Stomach (tissue), 8 donors: ENCODE measurements at regions not wholly inside any gene's neighbourhood (a gene's known extent, or its start where the extent isn't known, plus 50 kb on each side); places are given as distances from the start of the nearest gene placed in this dataset.

ENCODE experiments used
- DNase-seq, 2 donors: peaks; one replicate each; pipeline versions ENCODE4 v3.0.0 to v3.0.0-alpha.2; 2013 to 2019
- H3K27ac ChIP-seq, 5 donors: fragments of 200-600 bp in 4 of 5; sonication (generic) in 4 of 5; one replicate each; pipeline ENCODE4 v1.5.1; 2013 to 2019; ENCODE audit warnings: mild to moderate bottlenecking in 1 of 5, moderate library complexity in 1 of 5
- H3K27me3 ChIP-seq, 3 donors: fragments of 200-600 bp; sonication (generic); one replicate each; pipeline ENCODE4 v1.5.1; 2017 to 2019; ENCODE audit warnings: mixed run types in 1 of 3
- H3K36me3 ChIP-seq, 4 donors: fragments of 200-600 bp; sonication (generic); 1 replicate in 3 of 4; 2 replicates in 1 of 4; pipeline ENCODE4 v1.5.1; 2016 to 2019
- H3K4me1 ChIP-seq, 4 donors: fragments of 200-600 bp; sonication (generic); one replicate each; pipeline ENCODE4 v1.5.1; 2016 to 2019
- H3K4me3 ChIP-seq, 4 donors: fragments of 200-600 bp; sonication (generic) in 3 of 4; one replicate each; pipeline ENCODE4 v1.5.1; 2016 to 2019; ENCODE audit warnings: mild to moderate bottlenecking in 1 of 4
- H3K9me3 ChIP-seq, 4 donors: fragments of 200-600 bp; sonication (generic); one replicate each; pipeline ENCODE4 v1.5.1; 2016 to 2019
- CTCF ChIP-seq, 7 experiments: fragments of 450-650 bp in 4 of 7; fragments of 200-600 bp in 3 of 7; sonication (generic) in 3 of 7; IDR thresholded peaks; one replicate each; pipeline ENCODE4 v1.5.1; 2016 to 2019; ENCODE audit warnings: antibody characterized with exemption in 7 of 7, control low read depth in 2 of 7, mild to moderate bottlenecking in 1 of 7
- EP300 ChIP-seq: sonication (generic); formaldehyde crosslinking; IDR thresholded peaks from one replicate; pipeline ENCODE4 v1.6.1; 2017; ENCODE audit warnings: antibody characterized with exemption
- POLR2A ChIP-seq, 4 donors: fragments of 450-650 bp; IDR thresholded peaks; one replicate each; pipeline ENCODE4 v1.6.1; 2016; ENCODE audit warnings: antibody characterized with exemption in 4 of 4, control low read depth in 2 of 4, mild to moderate bottlenecking in 1 of 4, moderate library complexity in 1 of 4
- POLR2AphosphoS5 ChIP-seq, 3 donors: sonication (generic); formaldehyde crosslinking; IDR thresholded peaks; one replicate each; pipeline ENCODE4 v1.6.1; 2016; ENCODE audit warnings: antibody characterized with exemption in 3 of 3
- WGBS, 5 donors: extraction: QIAGEN DNeasy Blood & Tissue Kit in 3 of 5; methylation state at CpG; one replicate each; pipeline versions ENCODE4 v1.1.5 to v1.1.7; 2013 to 2018; 5-methylcytosine and 5-hydroxymethylcytosine counted together
- intact Hi-C: fragments of 100-400 bp; cut with DNase I; formaldehyde crosslinking; loops from one replicate; pipeline ENCODE4 v1.15.1; 2023; ENCODE audit warnings: low total_unique reads
- donor health status: healthy with polysubstance abuse.
- donor health status: Bipolar disorder and iron deficiency.
- donor health status: healthy.

- no peaks in the 10 kb centered on the region for H3K4me1 ChIP-seq
- H3K9me3 ChIP-seq, result no peaks in the 10 kb centered on the region
- H3K27ac ChIP-seq, result no peak overlapping the region
- H3K27me3 ChIP-seq, result no peaks in the 10 kb centered on the region
- H3K36me3 ChIP-seq, result no peaks in the 10 kb centered on the region
- TF ChIP-seq EP300 (no peak), POLR2A (IDR thresholded peaks at IDR 0.05) (no peak), CTCF (IDR thresholded peaks at IDR 0.05) (no peak), POLR2AphosphoS5 (IDR thresholded peaks at IDR 0.05) (no peak)
- H3K4me3 ChIP-seq, result no peak overlapping the region
- DNase-seq, result no peak
- intact Hi-C loops, result no loop called here
Measured at GRCh38 chrX:13256603-13257002, 63.2 kb downstream of the ATXN3L start.

DNA sequence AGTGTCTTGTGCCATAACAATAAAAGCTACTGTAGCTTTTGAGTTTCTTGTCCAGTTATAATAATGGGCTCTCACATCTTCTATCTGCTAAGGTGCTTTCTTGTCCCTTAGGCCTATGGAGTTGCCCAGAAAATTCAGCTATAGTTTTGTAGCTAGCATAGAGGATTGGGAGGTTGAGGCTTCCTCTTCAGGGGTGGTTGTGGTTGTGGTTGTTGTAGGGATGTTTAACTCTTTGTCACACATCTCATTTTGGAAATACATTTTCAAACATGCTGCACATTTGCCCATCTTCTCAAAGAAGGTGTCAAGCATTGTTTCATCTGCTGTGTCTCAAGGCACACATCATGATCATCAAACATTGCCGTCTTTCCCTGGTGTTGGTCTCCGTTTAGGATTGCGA, 65.0 kb downstream of the ATXN3L start:
- intact Hi-C loops, result no loop called here
- H3K4me3 ChIP-seq, result no peak overlapping the region
- H3K27ac ChIP-seq, result no peak overlapping the region
- WGBS, 5 donors, result 91 to 99% (median 96%) methylated on average over 3 of the region's 3 CpGs
- no peaks in the 10 kb centered on the region for H3K27me3 ChIP-seq
- no peaks in the 10 kb centered on the region for H3K36me3 ChIP-seq
- TF ChIP-seq POLR2AphosphoS5 (IDR thresholded peaks at IDR 0.05) (no peak), CTCF (IDR thresholded peaks at IDR 0.05) (no peak), POLR2A (IDR thresholded peaks at IDR 0.05) (no peak), EP300 (no peak)
- no peaks in the 10 kb centered on the region for H3K4me1 ChIP-seq
- DNase-seq, result no peak
- H3K9me3 ChIP-seq, result no peaks in the 10 kb centered on the region

GRCh38 chrX:13254076-13254785, 65.6 kb downstream of the ATXN3L start:
- intact Hi-C loops, result no loop called here
- no peaks in the 10 kb centered on the region for H3K27me3 ChIP-seq

GRCh38 chrX:13253223-13253622, 66.6 kb downstream of the ATXN3L start:
- Histone ChIP-seq H3K4me1 (peaks cover 0 to 7% (median 0%) of the 10 kb centered on the region in 4 donors), H3K4me3 (no peak overlapping the region), H3K9me3 (no peaks in the 10 kb centered on the region), H3K27me3 (no peaks in the 10 kb centered on the region), H3K36me3 (no peaks in the 10 kb centered on the region), H3K27ac (no peak overlapping the region)
- no peak for DNase-seq
- TF ChIP-seq POLR2AphosphoS5 (IDR thresholded peaks at IDR 0.05) (no peak), CTCF (IDR thresholded peaks at IDR 0.05) (no peak), EP300 (no peak), POLR2A (IDR thresholded peaks at IDR 0.05) (no peak)
- intact Hi-C loops, result no loop called here
- WGBS, 5 donors, result 77 to 95% (median 85%) methylated on average over 3 of the region's 3 CpGs

More at GRCh38 chrX:13254076-13254785, 65.6 kb downstream of the ATXN3L start:
- no peaks in the 10 kb centered on the region for H3K4me1 ChIP-seq
- 53 to 63% (median 54%) methylated on average over 5 of the region's 5 CpGs for WGBS, 5 donors
- H3K27ac ChIP-seq, result no peak overlapping the region
- DNase-seq, result peak in 1 of 2 donors; percentile 55
- no peak for TF ChIP-seq CTCF (IDR thresholded peaks at IDR 0.05)
- no peaks in the 10 kb centered on the region for H3K36me3 ChIP-seq
- no peak overlapping the region for H3K4me3 ChIP-seq
- no peaks in the 10 kb centered on the region for H3K9me3 ChIP-seq
